Right cardiac atrium (tissue), 5 donors: ENCODE measurements at regions not wholly inside any gene's neighbourhood (a gene's known extent, or its start where the extent isn't known, plus 50 kb on each side); places are given as distances from the start of the nearest gene placed in this dataset.
"Not testable (repeated sequence)": the region's sequence is repeated elsewhere in the genome, so short reads cannot be mapped to it uniquely, and the experiment has no call there.

Experiments
- ATAC-seq, 2 donors: fragments of 200-7000 bp; cut with Tn5 transposase; one replicate each; pipeline versions ENCODE4 v1.8.0 to v1.9.1; 2020; ENCODE audit warnings: moderate library complexity in 2 of 2, mild to moderate bottlenecking in 1 of 2
- DNase-seq, 3 donors: peaks; one replicate each; pipeline ENCODE4 v3.0.0-alpha.2; 2020
- H3K27ac ChIP-seq: one replicate; pipeline ENCODE4 v1.5.1; 2013; ENCODE audit warnings: mild to moderate bottlenecking, low read length, control low read depth, moderate library complexity
- H3K27me3 ChIP-seq: one replicate; pipeline ENCODE4 v1.6.1; 2013; ENCODE audit not compliant: control insufficient read depth, insufficient read depth
- H3K4me1 ChIP-seq: one replicate; pipeline ENCODE4 v1.6.1; 2013; ENCODE audit warnings: low read length; ENCODE audit not compliant: control insufficient read depth, insufficient read depth
- H3K4me3 ChIP-seq: one replicate; pipeline ENCODE4 v1.5.1; 2013; ENCODE audit warnings: low read length, control low read depth
- H3K9me3 ChIP-seq: one replicate; pipeline ENCODE4 v1.6.1; 2013; ENCODE audit warnings: low read length; ENCODE audit not compliant: control insufficient read depth
- WGBS: extraction: QIAGEN DNeasy Blood & Tissue Kit; methylation state at CpG from one replicate; pipeline ENCODE4 v1.1.7; 2013; 5-methylcytosine and 5-hydroxymethylcytosine counted together
- intact Hi-C, 4 donors: fragments of 100-400 bp; cut with DNase I; formaldehyde crosslinking; loops; one replicate each; pipeline versions ENCODE4 v1.11.0 to v1.14.0; 2022 to 2023
- donor health status: healthy with polysubstance abuse.
- donor health status: DM: no; HTN: yes; CAD: no.
- donor health status: DM: no; HTN: no; CAD: no.
- donor health status: DM: no; HTN: yes; CAD: no; lungs with severe emphysema.
- donor health status: DM: yes; HTN: yes; CAD: no.

GRCh38 chr12:41680155-41680554 is 464.5 kb downstream of the GXYLT1 start:
- Histone ChIP-seq H3K27ac (no peak overlapping the region), H3K4me1 (no peaks in the 10 kb centered on the region), H3K9me3 (no peaks in the 10 kb centered on the region), H3K4me3 (no peak overlapping the region), H3K27me3 (no peaks in the 10 kb centered on the region)
- 97% methylated on average over 1 of the region's 1 CpG for WGBS
- no peak for DNase-seq
- ATAC-seq, result no peak
- intact Hi-C loops, result loop anchor here in 1 of 4 donors (5.0 kb wide), 1 partner anchor 342 kb away; no protein-coding TSS in a partner anchor

- intact Hi-C loops, result no loop called here
- Histone ChIP-seq H3K9me3 (no peaks in the 10 kb centered on the region), H3K4me3 (no peak overlapping the region), H3K4me1 (no peaks in the 10 kb centered on the region), H3K27me3 (no peaks in the 10 kb centered on the region), H3K27ac (no peak overlapping the region)
- WGBS, result 23% methylated on average over 4 of the region's 4 CpGs
- no peak for DNase-seq
- ATAC-seq, result no peak
These were observed 475.6 kb downstream of the PDZRN4 start for GRCh38 chr12:41663598-41664265.

- Histone ChIP-seq H3K4me1 (no peaks in the 10 kb centered on the region), H3K27ac (no peak overlapping the region), H3K4me3 (no peak overlapping the region), H3K27me3 (no peaks in the 10 kb centered on the region), H3K9me3 (no peaks in the 10 kb centered on the region)
- intact Hi-C loops, result no loop called here
- no peak for DNase-seq
- ATAC-seq, result no peak
- WGBS, result 79% methylated on average over 4 of the region's 4 CpGs
These were observed 473.1 kb downstream of the PDZRN4 start for GRCh38 chr12:41661141-41661765.

- no peaks in the 10 kb centered on the region for H3K4me1 ChIP-seq
- no peak overlapping the region for H3K4me3 ChIP-seq
- no peak overlapping the region for H3K27ac ChIP-seq
- no peaks in the 10 kb centered on the region for H3K27me3 ChIP-seq
- no peaks in the 10 kb centered on the region for H3K9me3 ChIP-seq
- DNase-seq (no peak), ATAC-seq (no peak)
- WGBS, result 89% methylated on average over 1 of the region's 1 CpG
- intact Hi-C loops, result no loop called here
These were observed 468.3 kb downstream of the PDZRN4 start for GRCh38 chr12:41656454-41656853.

DNA sequence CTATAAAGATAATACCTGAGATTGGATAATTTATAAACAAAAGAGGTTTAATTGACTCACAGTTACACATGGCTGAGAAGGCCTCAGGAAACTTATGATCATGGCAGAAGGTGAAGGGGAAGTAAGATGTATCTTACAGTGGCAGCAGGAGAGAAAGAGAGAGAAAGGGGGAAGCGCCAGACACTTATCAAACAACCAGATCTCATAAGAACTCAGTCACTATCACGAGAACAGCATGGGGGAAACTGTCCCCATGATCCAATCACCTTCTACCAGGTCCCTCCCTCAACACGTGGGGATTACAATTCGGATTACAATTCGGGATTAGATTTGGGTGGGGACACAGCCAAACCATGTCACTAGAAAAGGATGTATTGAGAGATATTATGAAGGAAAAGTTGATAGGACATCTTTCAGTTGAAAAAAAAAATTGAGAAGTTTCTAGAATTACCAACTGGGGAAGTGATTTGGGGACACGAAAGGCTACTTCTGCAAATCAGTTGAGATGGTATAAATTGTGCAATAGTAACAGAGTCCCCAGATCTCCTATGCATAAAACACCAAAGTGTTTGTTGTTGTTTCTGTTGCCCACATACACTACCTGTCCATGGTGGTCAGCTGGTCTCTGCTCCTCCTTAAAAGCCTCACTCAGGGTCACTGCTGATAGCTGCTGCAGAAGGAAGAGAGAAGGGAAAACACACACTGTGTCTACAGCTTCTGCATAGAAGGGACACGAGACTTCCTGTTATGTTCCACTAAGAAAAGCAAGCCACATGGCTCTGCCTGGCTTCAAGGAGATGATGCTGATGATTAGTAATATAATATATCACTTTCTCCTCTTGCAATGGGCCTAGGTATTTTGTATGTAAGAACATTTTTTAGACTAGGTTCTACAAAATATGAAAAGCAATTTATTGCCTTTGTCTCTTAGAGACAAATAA is 465.5 kb downstream of the PDZRN4 start:
- no peak overlapping the region for H3K27ac ChIP-seq
- WGBS, result 86% methylated on average over 7 of the region's 7 CpGs
- H3K9me3 ChIP-seq, result no peaks in the 10 kb centered on the region
- H3K4me3 ChIP-seq, result no peak overlapping the region
- DNase-seq, result no peak
- no peak for ATAC-seq
- no peaks in the 10 kb centered on the region for H3K4me1 ChIP-seq
- H3K27me3 ChIP-seq, result no peaks in the 10 kb centered on the region
- intact Hi-C loops, result no loop called here

DNA sequence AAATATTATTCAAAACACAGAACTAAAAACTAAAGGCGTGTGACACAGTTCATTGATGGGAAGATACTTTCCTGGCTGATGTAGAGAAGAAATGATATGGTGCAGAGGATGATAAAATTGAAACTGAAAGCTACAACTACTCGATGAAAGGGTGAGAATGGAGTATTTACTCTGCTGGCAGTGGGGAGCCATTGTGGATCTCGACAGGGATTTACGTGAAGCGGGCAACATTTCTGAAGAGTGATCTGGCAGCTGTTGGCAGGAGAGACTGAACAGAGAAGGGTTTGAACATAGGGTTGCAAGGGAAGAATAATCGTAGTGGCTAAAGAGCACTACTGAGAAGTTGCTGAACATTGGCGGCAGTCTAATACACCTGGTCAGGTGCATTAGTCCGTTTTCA is 464.9 kb downstream of the PDZRN4 start:
- ATAC-seq (no peak), DNase-seq (no peak)
- Histone ChIP-seq H3K9me3 (no peaks in the 10 kb centered on the region), H3K27me3 (no peaks in the 10 kb centered on the region), H3K4me1 (no peaks in the 10 kb centered on the region), H3K27ac (no peak overlapping the region), H3K4me3 (no peak overlapping the region)
- 87% methylated on average over 8 of the region's 8 CpGs for WGBS
- intact Hi-C loops, result no loop called here

GRCh38 chr12:41645624-41646023 is 457.5 kb downstream of the PDZRN4 start:
- no peak for ATAC-seq
- H3K4me1 ChIP-seq, result no peaks in the 10 kb centered on the region
- no peak overlapping the region for H3K27ac ChIP-seq
- DNase-seq, result no peak
- H3K4me3 ChIP-seq, result no peak overlapping the region
- intact Hi-C loops, result no loop called here
- no peaks in the 10 kb centered on the region for H3K9me3 ChIP-seq
- WGBS, result 83% methylated on average over 1 of the region's 1 CpG
- H3K27me3 ChIP-seq, result no peaks in the 10 kb centered on the region

- not testable (repeated sequence) for H3K4me3 ChIP-seq, H3K4me1 ChIP-seq
- WGBS, result 91% methylated on average over 11 of the region's 11 CpGs
These were observed 454.7 kb downstream of the PDZRN4 start for GRCh38 chr12:41642808-41643207.

GRCh38 chr12:41636653-41637052 is 448.5 kb downstream of the PDZRN4 start:
- no peaks in the 10 kb centered on the region for H3K9me3 ChIP-seq
- 58% methylated on average over 4 of the region's 4 CpGs for WGBS
- no peaks in the 10 kb centered on the region for H3K27me3 ChIP-seq
- H3K4me1 ChIP-seq, result no peaks in the 10 kb centered on the region
- H3K4me3 ChIP-seq, result no peak overlapping the region
- no peak for ATAC-seq
- intact Hi-C loops, result no loop called here
- no peak overlapping the region for H3K27ac ChIP-seq
- DNase-seq, result no peak

More at GRCh38 chr12:41642808-41643207, 454.7 kb downstream of the PDZRN4 start:
- H3K27ac ChIP-seq, intact Hi-C loops, H3K27me3 ChIP-seq, H3K9me3 ChIP-seq, ATAC-seq: not testable (repeated sequence)
- DNase-seq, result peak in 2 of 3 donors; percentile 17 to 27

DNA sequence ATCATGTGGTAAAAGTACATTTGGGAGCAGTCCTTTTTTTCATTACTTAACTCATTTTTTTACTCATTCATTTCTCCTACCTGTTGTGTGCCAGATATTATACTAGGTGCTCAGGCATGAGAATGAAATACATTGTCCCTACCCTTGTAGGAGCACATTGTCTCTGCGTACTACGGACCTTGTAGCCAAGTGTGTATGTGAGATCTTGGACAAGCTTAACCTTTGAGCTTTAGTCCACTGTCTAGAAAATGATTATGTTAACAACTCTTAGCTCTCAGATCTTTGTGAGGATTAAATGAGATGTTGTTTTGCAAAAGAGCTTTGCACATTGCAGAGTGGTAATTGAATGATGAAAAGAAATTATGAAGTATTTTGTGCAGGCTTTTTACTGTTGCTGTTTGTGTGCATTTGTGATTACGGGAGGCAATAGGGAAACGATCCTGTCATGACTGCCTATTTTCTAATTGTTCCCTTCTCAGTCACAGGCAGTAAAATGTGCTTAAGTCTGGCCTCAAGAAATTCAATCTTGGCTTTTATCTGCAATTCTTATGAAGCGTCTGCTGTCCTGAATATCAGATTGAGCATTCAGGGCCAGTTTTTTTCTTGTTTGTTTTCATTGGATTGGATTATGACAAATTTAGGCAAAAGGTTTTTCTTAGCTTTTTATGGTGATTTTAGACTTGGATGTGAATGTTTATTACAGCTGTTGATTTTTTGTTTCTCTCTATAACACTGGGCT is 447.7 kb downstream of the PDZRN4 start:
- ATAC-seq (no peak), DNase-seq (no peak)
- Histone ChIP-seq H3K4me1 (no peaks in the 10 kb centered on the region), H3K9me3 (no peaks in the 10 kb centered on the region), H3K27me3 (no peaks in the 10 kb centered on the region), H3K4me3 (no peak overlapping the region), H3K27ac (no peak overlapping the region)
- WGBS, result 65% methylated on average over 5 of the region's 5 CpGs
- intact Hi-C loops, result no loop called here
